ENCODE measurements at regions not wholly inside any gene's neighbourhood (a gene's known extent, or its start where the extent isn't known, plus 50 kb on each side); places are given as distances from the start of the nearest gene placed in this dataset.
"Not testable (repeated sequence)": the region's sequence is repeated elsewhere in the genome, so short reads cannot be mapped to it uniquely, and the experiment has no call there.

DNA sequence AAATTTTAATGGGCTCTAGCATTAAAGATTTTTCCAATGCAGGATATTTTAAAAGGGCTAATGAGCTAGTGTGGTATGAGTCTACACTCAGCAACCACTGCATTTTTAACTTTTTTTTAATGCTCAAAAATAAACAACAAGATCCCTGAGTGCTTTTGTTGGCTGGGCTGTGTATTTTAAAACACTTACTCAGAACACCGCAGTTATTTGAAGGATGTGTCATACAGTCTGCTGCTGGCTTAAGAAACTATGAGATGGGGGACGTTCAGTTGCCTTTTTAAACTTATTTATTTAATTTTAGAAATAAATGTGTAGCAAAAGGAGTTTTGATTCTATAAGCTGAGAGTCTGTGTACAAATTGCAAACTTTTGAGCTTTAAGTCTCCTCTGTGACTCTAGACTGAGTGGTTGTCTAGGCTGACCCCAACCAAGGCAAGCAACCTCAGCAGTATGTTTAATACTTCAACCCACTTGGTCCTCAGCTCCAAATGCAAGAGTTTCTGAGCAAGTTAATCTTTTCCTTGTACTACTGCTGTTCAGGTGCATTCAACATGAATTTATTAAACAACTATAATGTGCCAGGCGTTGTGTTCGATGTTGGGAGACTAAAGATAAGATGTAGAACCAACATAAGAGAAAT lies 278.6 kb upstream of the DIPK2B start:
- intact Hi-C loops (cut with micrococcal nuclease): no loop called here
- H3K27ac Mint-ChIP-seq: no peak overlapping the region
- H3K9me3 Mint-ChIP-seq: peaks cover 7% of the 10 kb centered on the region
- no peaks in the 10 kb centered on the region for H3K36me3 Mint-ChIP-seq (ENCODE audit: low read depth)
- H3K4me3 Mint-ChIP-seq: no peak overlapping the region
- no peaks in the 10 kb centered on the region for H3K27me3 Mint-ChIP-seq
- H3K4me1 Mint-ChIP-seq (ENCODE audit: low read depth): no peaks in the 10 kb centered on the region

DNA sequence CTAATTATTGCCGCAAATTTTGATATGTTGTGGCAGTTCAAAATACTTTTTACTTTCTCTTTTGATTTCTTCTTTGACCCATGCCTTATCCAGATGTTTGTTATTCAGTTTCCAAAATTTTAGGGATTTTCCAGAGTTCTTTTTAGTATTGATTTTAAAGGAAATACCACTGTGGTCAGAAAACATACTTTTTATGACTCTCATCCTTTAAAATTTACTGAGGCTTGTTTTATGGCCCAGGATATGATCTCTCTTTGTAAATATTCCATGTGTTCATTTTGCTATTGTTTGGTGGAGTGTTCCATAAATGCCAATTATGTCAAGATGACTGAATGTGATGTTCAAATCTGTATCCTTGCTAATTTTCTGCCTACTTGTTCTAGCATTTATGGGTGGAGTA lies 272.3 kb upstream of the DIPK2B start:
- intact Hi-C loops (cut with micrococcal nuclease): no loop called here
- no peak overlapping the region for H3K4me3 Mint-ChIP-seq
- H3K4me1 Mint-ChIP-seq (ENCODE audit: low read depth): no peaks in the 10 kb centered on the region
- no peak overlapping the region for H3K27ac Mint-ChIP-seq
- no peaks in the 10 kb centered on the region for H3K27me3 Mint-ChIP-seq
- peaks cover 5% of the 10 kb centered on the region for H3K9me3 Mint-ChIP-seq
- no peaks in the 10 kb centered on the region for H3K36me3 Mint-ChIP-seq (ENCODE audit: low read depth)

DNA sequence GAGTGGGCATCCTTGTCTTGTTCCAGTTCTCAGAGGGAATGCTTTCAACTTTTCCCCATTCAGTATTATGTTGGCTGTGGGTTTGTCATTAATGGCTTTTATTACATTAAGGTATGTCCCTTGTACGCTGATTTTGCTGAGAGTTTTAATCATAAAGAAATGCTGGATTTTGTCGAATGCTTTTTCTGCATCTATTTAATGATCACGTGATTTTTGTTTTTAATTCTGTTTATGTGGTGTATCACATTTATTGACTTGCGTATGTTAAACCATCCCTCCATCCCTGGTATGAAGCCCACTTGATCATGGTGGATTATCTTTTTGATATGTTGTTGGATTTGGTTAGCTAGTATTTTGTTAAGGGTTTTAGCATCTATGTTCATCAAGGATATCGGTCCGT lies 266.9 kb upstream of the DIPK2B start:
- H3K4me1 Mint-ChIP-seq (ENCODE audit: low read depth); intact Hi-C loops (cut with micrococcal nuclease); H3K27ac Mint-ChIP-seq; H3K27me3 Mint-ChIP-seq; H3K4me3 Mint-ChIP-seq; H3K36me3 Mint-ChIP-seq (ENCODE audit: low read depth): not testable (repeated sequence)
- H3K9me3 Mint-ChIP-seq: peaks cover 12% of the 10 kb centered on the region

DNA sequence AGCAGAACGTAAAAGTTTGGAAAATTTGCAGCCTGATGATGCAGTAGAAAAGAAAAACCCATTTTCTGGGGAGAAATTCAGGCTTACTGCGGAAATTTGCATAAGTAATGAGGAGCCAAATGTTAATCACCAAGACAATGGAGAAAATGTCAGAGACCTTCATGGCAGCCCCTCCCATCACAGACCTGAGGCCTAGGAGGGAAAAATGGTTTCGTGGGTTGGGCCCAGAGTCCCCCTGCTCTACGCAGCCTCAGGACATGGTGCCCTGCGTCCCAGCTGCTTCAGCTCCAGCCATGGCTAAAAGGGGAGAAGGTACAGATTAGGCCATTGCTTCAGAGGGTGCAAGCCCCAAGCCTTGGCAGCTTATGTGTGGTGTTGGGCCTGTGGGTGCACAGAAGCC lies 255.1 kb upstream of the DIPK2B start:
- H3K4me3 Mint-ChIP-seq; H3K27ac Mint-ChIP-seq; H3K36me3 Mint-ChIP-seq (ENCODE audit: low read depth); H3K9me3 Mint-ChIP-seq; H3K27me3 Mint-ChIP-seq; intact Hi-C loops (cut with micrococcal nuclease); H3K4me1 Mint-ChIP-seq (ENCODE audit: low read depth): not testable (repeated sequence)

DNA sequence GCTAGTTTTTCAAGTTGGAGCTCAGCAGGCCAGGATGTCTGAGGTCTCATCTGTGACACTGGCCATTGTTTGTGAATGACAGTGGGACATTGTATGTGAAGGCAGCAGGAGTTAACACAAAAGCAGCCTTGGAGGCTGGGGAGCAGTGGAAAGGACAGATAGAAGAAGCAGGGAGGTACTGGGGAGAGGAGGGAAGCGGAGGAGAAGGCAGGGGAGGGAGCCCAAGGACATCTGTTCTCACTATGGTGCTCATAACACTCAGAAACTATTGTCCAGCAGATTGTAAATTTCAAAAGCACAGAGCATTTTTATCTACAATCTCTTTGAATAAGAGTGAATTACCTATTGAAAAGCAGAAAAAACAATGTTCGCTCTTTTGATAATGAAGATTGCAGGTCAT lies 253.6 kb upstream of the DIPK2B start:
- no peak overlapping the region for H3K4me3 Mint-ChIP-seq
- intact Hi-C loops (cut with micrococcal nuclease): no loop called here
- no peaks in the 10 kb centered on the region for H3K4me1 Mint-ChIP-seq (ENCODE audit: low read depth)
- no peak overlapping the region for H3K27ac Mint-ChIP-seq
- no peaks in the 10 kb centered on the region for H3K9me3 Mint-ChIP-seq
- H3K27me3 Mint-ChIP-seq: no peaks in the 10 kb centered on the region
- H3K36me3 Mint-ChIP-seq (ENCODE audit: low read depth): no peaks in the 10 kb centered on the region

DNA sequence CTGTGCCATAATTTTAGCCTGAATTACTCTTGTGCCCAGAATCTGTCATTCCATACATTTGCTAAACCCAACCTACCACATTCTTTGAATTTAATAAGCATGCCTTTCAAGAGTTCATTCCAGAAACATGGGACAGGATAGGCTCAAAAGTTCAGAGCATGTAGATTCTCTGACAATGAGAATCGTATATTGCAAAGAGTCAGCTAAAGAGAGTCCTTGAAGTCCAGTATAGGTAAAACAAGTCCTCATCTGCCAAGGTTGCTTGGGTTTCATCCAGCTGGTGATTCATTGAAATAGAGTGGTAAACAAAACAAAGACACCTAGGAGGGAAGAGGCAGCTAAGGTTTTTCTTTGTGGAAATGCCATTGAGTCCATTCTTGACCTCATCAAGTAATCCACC lies 249.3 kb upstream of the DIPK2B start:
- no peaks in the 10 kb centered on the region for H3K9me3 Mint-ChIP-seq
- H3K4me1 Mint-ChIP-seq (ENCODE audit: low read depth): peaks cover 7% of the 10 kb centered on the region
- no peak overlapping the region for H3K4me3 Mint-ChIP-seq
- no peak overlapping the region for H3K27ac Mint-ChIP-seq
- no peaks in the 10 kb centered on the region for H3K27me3 Mint-ChIP-seq
- intact Hi-C loops (cut with micrococcal nuclease): no loop called here
- H3K36me3 Mint-ChIP-seq (ENCODE audit: low read depth): no peaks in the 10 kb centered on the region

DNA sequence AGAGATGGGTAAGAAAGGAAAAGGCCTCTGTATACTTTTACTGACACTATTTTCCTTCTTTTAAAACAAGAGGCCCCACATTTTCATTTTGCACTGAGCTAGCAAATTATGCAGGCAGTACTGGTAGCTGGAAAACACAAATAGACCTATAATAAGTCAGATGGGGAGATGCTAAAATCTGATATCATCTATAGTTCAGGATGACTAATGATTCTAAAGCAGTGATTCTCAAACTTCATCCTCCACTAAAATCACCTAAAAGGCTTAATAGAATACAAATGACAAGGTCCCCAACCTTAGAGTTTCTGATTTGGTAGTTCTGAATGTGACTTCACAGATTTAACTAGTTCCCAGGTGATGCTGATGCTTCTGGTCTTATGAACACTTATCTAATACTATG lies 247.3 kb upstream of the DIPK2B start:
- no peaks in the 10 kb centered on the region for H3K27me3 Mint-ChIP-seq

DNA sequence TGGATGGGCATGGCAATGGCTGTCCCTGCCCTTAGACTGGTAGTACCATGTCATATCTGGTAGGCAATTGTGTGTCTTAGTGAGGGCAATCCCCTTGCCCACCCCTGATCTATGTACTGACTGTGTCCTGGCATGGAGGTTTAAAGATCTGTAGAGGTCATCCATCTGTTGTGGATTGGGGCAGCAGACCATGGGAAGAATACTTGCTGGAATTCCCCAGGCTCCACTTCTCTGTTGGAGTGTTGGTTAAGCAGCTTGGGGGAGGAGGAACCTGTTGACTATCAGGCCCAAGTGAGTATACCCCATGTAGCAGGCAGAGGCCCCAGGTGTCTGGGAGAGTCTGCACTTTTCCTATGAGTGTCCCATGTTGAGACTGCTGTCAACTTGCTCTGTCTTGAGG lies 246.7 kb upstream of the DIPK2B start:
- no peak overlapping the region for H3K27ac Mint-ChIP-seq
- no peak overlapping the region for H3K4me3 Mint-ChIP-seq
- peaks cover 7% of the 10 kb centered on the region for H3K4me1 Mint-ChIP-seq (ENCODE audit: low read depth)
- intact Hi-C loops (cut with micrococcal nuclease): no loop called here
- H3K36me3 Mint-ChIP-seq (ENCODE audit: low read depth): no peaks in the 10 kb centered on the region
- H3K9me3 Mint-ChIP-seq: no peaks in the 10 kb centered on the region
- no peaks in the 10 kb centered on the region for H3K27me3 Mint-ChIP-seq

More for the DNA sequence above, 247.3 kb upstream of the DIPK2B start:
- H3K9me3 Mint-ChIP-seq: no peaks in the 10 kb centered on the region
- peaks cover 7% of the 10 kb centered on the region for H3K4me1 Mint-ChIP-seq (ENCODE audit: low read depth)
- H3K4me3 Mint-ChIP-seq: no peak overlapping the region
- H3K27ac Mint-ChIP-seq: no peak overlapping the region
- no peaks in the 10 kb centered on the region for H3K36me3 Mint-ChIP-seq (ENCODE audit: low read depth)
- intact Hi-C loops (cut with micrococcal nuclease): no loop called here

DNA sequence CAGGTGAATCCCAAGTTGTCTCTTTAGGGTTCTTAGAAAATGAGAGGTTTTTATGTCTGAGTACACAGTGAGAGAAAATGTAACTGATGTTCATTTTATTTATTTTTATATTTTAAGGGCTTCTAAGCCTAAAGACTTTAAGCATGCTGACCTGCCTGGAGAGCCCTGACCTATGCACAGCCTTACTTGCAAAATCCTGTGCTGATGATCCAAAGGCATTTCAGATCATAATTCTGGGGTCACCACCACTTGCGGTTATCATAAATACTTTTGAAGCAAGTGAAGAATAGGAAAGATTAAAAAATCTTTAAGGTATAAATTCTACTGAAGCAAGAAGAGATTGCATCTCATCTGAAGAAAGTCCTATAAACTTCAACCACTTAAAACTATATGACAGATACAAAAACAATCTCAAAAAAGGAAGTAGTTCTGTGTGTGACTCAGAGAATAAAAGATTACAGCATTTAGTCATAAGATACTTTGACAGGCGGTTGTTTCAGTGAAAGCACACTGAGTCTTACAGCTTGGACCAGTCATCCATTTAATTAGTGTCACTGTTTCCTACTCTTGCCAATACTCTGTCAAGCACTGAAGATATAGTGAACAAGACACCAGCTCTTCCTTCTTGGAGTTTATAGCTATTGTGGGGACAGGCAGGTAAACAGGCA lies 245.2 kb upstream of the DIPK2B start:
- Mint-ChIP-seq H3K27ac (peak overlapping the region; percentile 63), H3K36me3 (ENCODE audit: low read depth) (no peaks in the 10 kb centered on the region), H3K27me3 (no peaks in the 10 kb centered on the region), H3K9me3 (no peaks in the 10 kb centered on the region), H3K4me3 (no peak overlapping the region), H3K4me1 (ENCODE audit: low read depth) (peaks cover 7% of the 10 kb centered on the region)
- intact Hi-C loops (cut with micrococcal nuclease): no loop called here

DNA sequence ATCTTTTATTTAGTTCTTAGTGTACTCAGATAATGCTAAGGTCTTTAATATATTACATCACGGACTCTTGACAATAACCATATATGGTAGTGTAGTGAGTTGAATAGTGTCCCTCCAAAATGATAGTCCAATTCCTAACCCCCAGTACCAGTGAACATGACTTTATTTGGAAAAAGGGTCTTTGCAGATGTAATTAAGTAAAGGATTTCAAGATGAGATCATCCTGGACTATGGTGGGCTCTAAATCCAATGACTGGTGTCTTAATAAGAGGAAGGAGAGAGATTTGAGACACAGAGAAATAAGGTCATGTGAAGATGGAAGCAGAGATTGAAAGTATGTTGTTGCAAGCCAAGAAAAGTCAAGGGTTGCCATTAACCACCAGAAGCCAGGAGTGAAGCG lies 236.5 kb upstream of the DIPK2B start:
- no peaks in the 10 kb centered on the region for H3K36me3 Mint-ChIP-seq (ENCODE audit: low read depth)
- H3K9me3 Mint-ChIP-seq: no peaks in the 10 kb centered on the region
- H3K4me3 Mint-ChIP-seq: no peak overlapping the region
- intact Hi-C loops (cut with micrococcal nuclease): no loop called here
- H3K4me1 Mint-ChIP-seq (ENCODE audit: low read depth): no peaks in the 10 kb centered on the region
- H3K27me3 Mint-ChIP-seq: no peaks in the 10 kb centered on the region
- H3K27ac Mint-ChIP-seq: no peak overlapping the region

DNA sequence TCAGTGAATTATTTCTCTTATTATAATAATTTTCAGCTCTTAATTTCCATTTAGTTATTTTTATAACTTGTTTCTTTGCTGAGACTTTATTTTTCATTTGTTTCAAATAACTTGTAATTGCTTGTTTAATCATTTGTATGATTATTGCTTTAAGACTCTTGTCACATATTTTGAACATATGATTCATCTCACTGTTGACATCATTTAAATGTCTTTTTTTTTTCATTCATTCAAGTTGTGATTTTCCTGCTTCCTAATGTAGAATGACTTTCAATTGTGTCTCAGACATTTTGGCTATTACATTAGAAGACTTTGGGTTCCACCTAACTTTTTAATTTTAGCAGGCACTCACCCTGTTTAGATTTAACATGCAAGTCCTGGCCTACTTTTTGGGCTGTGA lies 234.8 kb upstream of the DIPK2B start:
- H3K27ac Mint-ChIP-seq: no peak overlapping the region
- H3K4me3 Mint-ChIP-seq: no peak overlapping the region
- H3K27me3 Mint-ChIP-seq: no peaks in the 10 kb centered on the region
- no peaks in the 10 kb centered on the region for H3K9me3 Mint-ChIP-seq
- no peaks in the 10 kb centered on the region for H3K36me3 Mint-ChIP-seq (ENCODE audit: low read depth)
- intact Hi-C loops (cut with micrococcal nuclease): no loop called here
- no peaks in the 10 kb centered on the region for H3K4me1 Mint-ChIP-seq (ENCODE audit: low read depth)

DNA sequence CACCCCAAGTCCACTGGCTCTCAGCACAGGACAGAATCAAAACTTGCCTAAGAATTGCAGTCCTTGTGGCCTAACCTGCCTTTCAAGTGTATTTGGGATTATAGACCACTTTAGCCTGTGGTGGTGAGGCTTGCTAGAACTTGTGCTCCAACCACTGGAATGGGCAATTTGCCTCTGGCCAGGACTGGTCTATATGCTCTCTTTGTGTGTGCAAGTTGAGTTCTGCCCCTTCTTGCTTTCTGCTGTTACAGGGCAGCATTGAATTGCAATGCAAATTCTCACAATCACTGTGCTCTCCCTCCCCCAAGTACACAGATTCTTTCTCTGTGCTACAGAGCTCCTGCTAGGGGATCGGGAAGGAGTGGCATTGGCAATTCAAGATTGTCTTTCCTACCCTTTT lies 233.6 kb upstream of the DIPK2B start:
- Mint-ChIP-seq H3K4me1 (ENCODE audit: low read depth) (no peaks in the 10 kb centered on the region), H3K9me3 (no peaks in the 10 kb centered on the region), H3K27me3 (no peaks in the 10 kb centered on the region), H3K4me3 (no peak overlapping the region), H3K36me3 (ENCODE audit: low read depth) (no peaks in the 10 kb centered on the region), H3K27ac (no peak overlapping the region)
- intact Hi-C loops (cut with micrococcal nuclease): no loop called here

DNA sequence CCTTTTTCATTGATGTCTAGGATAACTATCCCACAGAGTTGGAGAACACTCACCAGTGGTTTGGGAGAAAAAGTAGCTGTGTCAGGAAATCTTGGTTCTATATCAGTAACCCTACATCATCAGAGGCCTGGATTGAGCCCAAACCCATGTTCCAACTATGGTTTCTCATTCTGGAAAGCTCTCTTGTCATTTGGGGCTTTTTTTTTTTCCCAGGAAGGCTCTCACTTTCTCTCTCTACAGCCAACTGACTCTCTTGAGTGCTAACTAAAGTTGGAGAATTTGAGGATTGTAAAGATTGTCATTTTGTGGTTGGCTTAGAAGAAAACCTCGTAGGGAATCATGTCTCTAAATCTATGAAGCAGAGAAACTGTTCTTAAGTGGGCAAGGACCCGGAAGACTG lies 228.2 kb upstream of the DIPK2B start:
- Mint-ChIP-seq H3K27ac (no peak overlapping the region), H3K4me1 (ENCODE audit: low read depth) (no peaks in the 10 kb centered on the region), H3K9me3 (no peaks in the 10 kb centered on the region), H3K4me3 (no peak overlapping the region), H3K36me3 (ENCODE audit: low read depth) (no peaks in the 10 kb centered on the region), H3K27me3 (no peaks in the 10 kb centered on the region)
- intact Hi-C loops (cut with micrococcal nuclease): no loop called here

DNA sequence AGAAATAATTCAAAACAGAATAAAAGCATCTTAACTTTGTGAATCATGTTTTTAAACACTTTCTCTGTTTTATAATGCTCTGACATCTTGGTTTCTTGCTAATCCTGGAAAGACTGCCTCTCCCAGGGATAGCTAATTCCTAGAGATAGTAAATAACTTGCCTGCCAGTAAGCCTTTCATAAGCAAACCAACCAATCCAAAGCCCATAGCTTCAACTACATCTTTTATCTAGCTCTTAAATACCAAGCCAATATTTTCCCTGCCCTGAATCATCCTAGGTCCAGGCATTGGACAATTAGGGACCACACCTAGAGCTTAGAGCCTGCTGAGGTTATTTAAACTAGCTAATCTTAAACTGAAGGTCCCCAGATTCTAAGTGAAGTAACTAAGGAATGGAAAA lies 223.7 kb upstream of the DIPK2B start:
- H3K36me3 Mint-ChIP-seq (ENCODE audit: low read depth): no peaks in the 10 kb centered on the region
- intact Hi-C loops (cut with micrococcal nuclease): no loop called here
- H3K27ac Mint-ChIP-seq: no peak overlapping the region
- no peaks in the 10 kb centered on the region for H3K4me1 Mint-ChIP-seq (ENCODE audit: low read depth)
- H3K9me3 Mint-ChIP-seq: no peaks in the 10 kb centered on the region
- no peaks in the 10 kb centered on the region for H3K27me3 Mint-ChIP-seq
- no peak overlapping the region for H3K4me3 Mint-ChIP-seq
